ENCODE measurements at regions not wholly inside any gene's neighbourhood (a gene's known extent, or its start where the extent isn't known, plus 50 kb on each side); places are given as distances from the start of the nearest gene placed in this dataset.

DNA sequence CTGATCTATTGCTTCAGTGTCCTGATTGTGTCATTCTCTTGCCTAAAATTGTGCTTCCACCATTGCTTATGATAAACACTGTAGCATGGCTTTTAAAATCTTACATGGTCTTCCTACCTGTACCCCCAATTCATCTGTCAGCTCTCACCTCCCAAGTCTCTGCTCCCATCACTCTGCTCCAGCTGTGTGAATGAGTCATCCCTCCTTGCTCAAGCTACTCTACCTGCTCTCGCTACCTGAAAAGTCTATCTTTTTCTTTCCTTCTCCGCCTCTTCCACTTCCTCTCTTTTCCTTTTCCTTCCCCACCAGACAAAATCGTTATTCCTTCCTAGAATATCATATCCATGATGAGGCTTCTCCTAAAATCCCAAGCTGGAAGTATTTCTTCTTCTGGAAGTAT is 341.7 kb downstream of the PRELID2 start:
- TF ChIP-seq, protein P1, sequence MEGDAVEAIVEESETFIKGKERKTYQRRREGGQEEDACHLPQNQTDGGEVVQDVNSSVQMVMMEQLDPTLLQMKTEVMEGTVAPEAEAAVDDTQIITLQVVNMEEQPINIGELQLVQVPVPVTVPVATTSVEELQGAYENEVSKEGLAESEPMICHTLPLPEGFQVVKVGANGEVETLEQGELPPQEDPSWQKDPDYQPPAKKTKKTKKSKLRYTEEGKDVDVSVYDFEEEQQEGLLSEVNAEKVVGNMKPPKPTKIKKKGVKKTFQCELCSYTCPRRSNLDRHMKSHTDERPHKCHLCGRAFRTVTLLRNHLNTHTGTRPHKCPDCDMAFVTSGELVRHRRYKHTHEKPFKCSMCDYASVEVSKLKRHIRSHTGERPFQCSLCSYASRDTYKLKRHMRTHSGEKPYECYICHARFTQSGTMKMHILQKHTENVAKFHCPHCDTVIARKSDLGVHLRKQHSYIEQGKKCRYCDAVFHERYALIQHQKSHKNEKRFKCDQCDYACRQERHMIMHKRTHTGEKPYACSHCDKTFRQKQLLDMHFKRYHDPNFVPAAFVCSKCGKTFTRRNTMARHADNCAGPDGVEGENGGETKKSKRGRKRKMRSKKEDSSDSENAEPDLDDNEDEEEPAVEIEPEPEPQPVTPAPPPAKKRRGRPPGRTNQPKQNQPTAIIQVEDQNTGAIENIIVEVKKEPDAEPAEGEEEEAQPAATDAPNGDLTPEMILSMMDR (IDR thresholded peaks at IDR 0.05) = no peak
- TF ChIP-seq POLR2A (IDR thresholded peaks at IDR 0.05) = no peak
